ENCODE measurements at regions not wholly inside any gene's neighbourhood (a gene's known extent, or its start where the extent isn't known, plus 50 kb on each side); places are given as distances from the start of the nearest gene placed in this dataset.

DNA sequence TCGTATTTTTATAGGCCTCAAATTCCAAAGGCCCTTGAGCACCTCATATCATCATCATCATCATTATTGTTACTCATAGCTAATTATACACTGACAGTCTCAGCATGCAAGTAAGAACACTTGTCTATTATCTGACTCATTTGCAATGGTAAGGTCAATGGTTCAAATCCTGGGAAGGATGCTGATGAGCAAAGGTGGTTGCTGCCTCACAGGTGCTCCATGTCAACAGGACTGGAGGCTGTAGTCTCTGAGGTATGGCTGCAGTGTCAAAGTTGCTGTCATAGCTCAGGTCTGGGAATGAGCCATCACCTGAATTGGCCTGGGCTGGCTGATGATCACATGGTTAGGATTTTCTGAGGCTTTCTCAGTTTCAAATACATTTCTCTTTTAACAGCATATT, 379.3 kb downstream of the BCL11A start:
- no peak for DNase-seq
- Histone ChIP-seq H3K9me3 (no peaks in the 10 kb centered on the region), H3K4me1 (no peaks in the 10 kb centered on the region), H3K4me3 (no peak overlapping the region), H3K36me3 (no peaks in the 10 kb centered on the region), H3K27me3 (no peaks in the 10 kb centered on the region), H3K27ac (no peak overlapping the region)
- in situ Hi-C loops (cut with MboI; ENCODE audit: low pct_ligation_motif_present in 1 of 4, low pct_unique_long_range_greater_than_20kb in 1 of 4, low sequenced_read_pairs in 3 of 4): no loop called here
- intact Hi-C loops (cut with DNase I; ENCODE audit: low total_unique reads): no loop called here
- TF ChIP-seq POLR2AphosphoS5 (IDR thresholded peaks at IDR 0.05): no peak
- TF ChIP-seq, protein P1, sequence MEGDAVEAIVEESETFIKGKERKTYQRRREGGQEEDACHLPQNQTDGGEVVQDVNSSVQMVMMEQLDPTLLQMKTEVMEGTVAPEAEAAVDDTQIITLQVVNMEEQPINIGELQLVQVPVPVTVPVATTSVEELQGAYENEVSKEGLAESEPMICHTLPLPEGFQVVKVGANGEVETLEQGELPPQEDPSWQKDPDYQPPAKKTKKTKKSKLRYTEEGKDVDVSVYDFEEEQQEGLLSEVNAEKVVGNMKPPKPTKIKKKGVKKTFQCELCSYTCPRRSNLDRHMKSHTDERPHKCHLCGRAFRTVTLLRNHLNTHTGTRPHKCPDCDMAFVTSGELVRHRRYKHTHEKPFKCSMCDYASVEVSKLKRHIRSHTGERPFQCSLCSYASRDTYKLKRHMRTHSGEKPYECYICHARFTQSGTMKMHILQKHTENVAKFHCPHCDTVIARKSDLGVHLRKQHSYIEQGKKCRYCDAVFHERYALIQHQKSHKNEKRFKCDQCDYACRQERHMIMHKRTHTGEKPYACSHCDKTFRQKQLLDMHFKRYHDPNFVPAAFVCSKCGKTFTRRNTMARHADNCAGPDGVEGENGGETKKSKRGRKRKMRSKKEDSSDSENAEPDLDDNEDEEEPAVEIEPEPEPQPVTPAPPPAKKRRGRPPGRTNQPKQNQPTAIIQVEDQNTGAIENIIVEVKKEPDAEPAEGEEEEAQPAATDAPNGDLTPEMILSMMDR (IDR thresholded peaks at IDR 0.05): no peak
- TF ChIP-seq POLR2A (IDR thresholded peaks at IDR 0.05): no peak
- no peak for TF ChIP-seq EP300 (IDR thresholded peaks at IDR 0.05; ENCODE audit: low read depth)
- WGBS, 2 donors (ENCODE audit: low coverage in 1 of 2): 88% methylated on average over 1 of the region's 1 CpG

DNA sequence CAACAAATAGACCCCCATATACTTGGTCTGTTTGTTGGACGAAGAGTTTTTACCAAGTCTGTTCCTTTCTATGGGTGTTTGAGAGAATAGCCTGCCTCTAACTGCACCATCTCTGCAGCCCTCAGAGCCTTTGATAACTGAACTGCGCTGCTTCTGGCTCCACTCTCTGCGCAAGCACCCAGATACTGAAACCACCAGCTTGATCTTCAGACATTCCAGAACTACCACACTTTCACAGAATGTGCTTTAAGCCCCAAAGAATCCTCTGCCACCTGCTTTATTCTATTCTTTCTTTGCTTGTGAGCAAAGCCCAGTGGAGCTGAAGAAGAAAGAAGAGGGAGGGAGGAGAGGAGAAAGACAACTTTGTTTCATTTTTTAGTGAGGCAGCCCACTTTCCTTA, 380.7 kb downstream of the BCL11A start:
- H3K4me1 ChIP-seq: no peaks in the 10 kb centered on the region
- H3K27me3 ChIP-seq: no peaks in the 10 kb centered on the region
- H3K9me3 ChIP-seq: no peaks in the 10 kb centered on the region
- DNase-seq: no peak
- TF ChIP-seq POLR2AphosphoS5 (IDR thresholded peaks at IDR 0.05) (no peak), EP300 (IDR thresholded peaks at IDR 0.05; ENCODE audit: low read depth) (no peak), POLR2A (IDR thresholded peaks at IDR 0.05) (no peak)
- TF ChIP-seq, protein P1 (IDR thresholded peaks at IDR 0.05): no peak
- no peaks in the 10 kb centered on the region for H3K36me3 ChIP-seq
- H3K4me3 ChIP-seq: no peak overlapping the region
- H3K27ac ChIP-seq: no peak overlapping the region
- in situ Hi-C loops (cut with MboI; ENCODE audit: low pct_ligation_motif_present in 1 of 4, low pct_unique_long_range_greater_than_20kb in 1 of 4, low sequenced_read_pairs in 3 of 4) (no loop called here), intact Hi-C loops (cut with DNase I; ENCODE audit: low total_unique reads) (no loop called here)
- 83 to 94% methylated on average over 2 to 3 of the region's 3 CpGs for WGBS, 2 donors (ENCODE audit: low coverage in 1 of 2)

DNA sequence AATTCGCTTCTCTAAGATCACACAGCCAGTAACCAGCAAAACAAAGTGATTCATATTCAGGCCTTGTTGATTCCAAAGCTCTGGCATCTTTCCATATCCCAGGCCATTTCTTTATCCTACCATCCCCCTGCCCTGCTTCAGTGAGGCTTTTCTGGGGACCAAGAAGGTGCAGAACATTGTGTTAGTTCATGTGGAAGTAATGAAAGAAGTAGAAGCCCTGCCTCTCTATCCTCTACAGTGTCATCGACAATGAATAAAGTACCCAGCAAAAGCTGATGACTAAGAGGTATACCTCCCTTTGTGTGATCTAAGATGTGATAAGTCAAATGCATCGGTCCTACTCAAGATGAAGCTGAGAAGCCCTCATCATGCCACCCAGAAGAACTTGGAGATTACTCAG, 383.2 kb downstream of the BCL11A start:
- DNase-seq: no peak

DNA sequence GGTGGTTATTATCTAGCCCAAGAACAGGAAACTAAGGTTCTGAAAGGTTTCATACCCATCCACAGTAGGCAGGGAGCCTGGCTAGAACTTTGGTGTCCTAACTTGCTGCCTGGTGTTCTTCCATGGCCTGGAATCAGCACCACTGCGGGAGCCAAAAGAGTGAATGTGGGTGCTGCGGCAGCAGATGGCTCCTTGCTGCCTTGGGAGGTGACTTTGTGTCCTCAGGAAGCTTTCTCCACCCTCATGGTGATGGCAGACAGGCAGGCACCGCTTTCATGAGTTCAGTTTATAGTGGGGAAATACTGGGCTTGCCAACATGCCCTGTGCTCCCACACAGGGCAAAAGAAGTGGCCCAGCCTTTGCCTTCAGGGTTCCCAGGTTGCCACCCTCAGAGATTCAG, 385.2 kb downstream of the BCL11A start:
- Histone ChIP-seq H3K4me3 (no peak overlapping the region), H3K9me3 (no peaks in the 10 kb centered on the region), H3K36me3 (no peaks in the 10 kb centered on the region), H3K4me1 (no peaks in the 10 kb centered on the region), H3K27ac (no peak overlapping the region), H3K27me3 (no peaks in the 10 kb centered on the region)
- TF ChIP-seq POLR2AphosphoS5 (IDR thresholded peaks at IDR 0.05): no peak
- no peak for TF ChIP-seq POLR2A (IDR thresholded peaks at IDR 0.05)
- TF ChIP-seq, protein P1 (IDR thresholded peaks at IDR 0.05): no peak
- TF ChIP-seq EP300 (IDR thresholded peaks at IDR 0.05; ENCODE audit: low read depth): no peak
- WGBS, 2 donors (ENCODE audit: low coverage in 1 of 2): 60 to 87% methylated on average over 2 to 3 of the region's 3 CpGs
- in situ Hi-C loops (cut with MboI; ENCODE audit: low pct_ligation_motif_present in 1 of 4, low pct_unique_long_range_greater_than_20kb in 1 of 4, low sequenced_read_pairs in 3 of 4) (no loop called here), intact Hi-C loops (cut with DNase I; ENCODE audit: low total_unique reads) (no loop called here)
- no peak for DNase-seq

More for the DNA sequence above, 383.2 kb downstream of the BCL11A start:
- WGBS, 2 donors (ENCODE audit: low coverage in 1 of 2): 85 to 93% methylated on average over 3 of the region's 3 CpGs
- Histone ChIP-seq H3K36me3 (no peaks in the 10 kb centered on the region), H3K27ac (no peak overlapping the region), H3K27me3 (no peaks in the 10 kb centered on the region), H3K9me3 (no peaks in the 10 kb centered on the region), H3K4me1 (no peaks in the 10 kb centered on the region), H3K4me3 (no peak overlapping the region)
- in situ Hi-C loops (cut with MboI; ENCODE audit: low pct_ligation_motif_present in 1 of 4, low pct_unique_long_range_greater_than_20kb in 1 of 4, low sequenced_read_pairs in 3 of 4) (no loop called here), intact Hi-C loops (cut with DNase I; ENCODE audit: low total_unique reads) (no loop called here)
- TF ChIP-seq, protein P1 (IDR thresholded peaks at IDR 0.05): no peak
- TF ChIP-seq POLR2AphosphoS5 (IDR thresholded peaks at IDR 0.05) (no peak), EP300 (IDR thresholded peaks at IDR 0.05; ENCODE audit: low read depth) (no peak), POLR2A (IDR thresholded peaks at IDR 0.05) (no peak)

Data from transverse colon (tissue), 4 donors.